HL-60 (cell line): ENCODE measurements at regions not wholly inside any gene's neighbourhood (a gene's known extent, or its start where the extent isn't known, plus 50 kb on each side); places are given as distances from the start of the nearest gene placed in this dataset.

Experiments
- DNase-seq, 2 experiments: peaks; one replicate each; pipeline ENCODE4 v3.0.0-alpha.2; 2010 to 2020; ENCODE audit warnings: low read depth in 1 of 2, low spot score in 1 of 2
- H3K27ac ChIP-seq: fragments of 250-450 bp; sonication (Bioruptor Pico); replicated peaks from 2 replicates; pipeline ENCODE4 v1.5.1; 2020; ENCODE audit warnings: mild to moderate bottlenecking, moderate library complexity
- H3K27me3 ChIP-seq: fragments of 250-450 bp; sonication (Bioruptor Pico); 2 replicates; pipeline ENCODE4 v1.5.1; 2021; ENCODE audit warnings: mild to moderate bottlenecking, moderate library complexity; ENCODE audit not compliant: insufficient read depth, poor library complexity, severe bottlenecking
- H3K4me3 ChIP-seq: replicated peaks from 2 replicates; pipeline ENCODE4 v1.5.1; 2011; ENCODE audit warnings: mild to moderate bottlenecking, control low read depth, low read length; ENCODE audit not compliant: insufficient read depth
- CTCF ChIP-seq: IDR thresholded peaks from one replicate; pipeline ENCODE4 v1.5.1; 2011; ENCODE audit warnings: low read length, control low read depth, inconsistent platforms; ENCODE audit not compliant: insufficient read depth
- GABPA ChIP-seq: IDR thresholded peaks from 2 replicates; pipeline ENCODE4 v1.6.1; 2012; ENCODE audit warnings: low read depth
- POLR2AphosphoS5 ChIP-seq: IDR thresholded peaks from 2 replicates; pipeline ENCODE4 v1.6.1; 2012; ENCODE audit warnings: low read depth
- REST ChIP-seq: IDR thresholded peaks from 2 replicates; pipeline ENCODE4 v1.6.1; 2012; ENCODE audit warnings: low read depth; ENCODE audit not compliant: insufficient replicate concordance
- SPI1 ChIP-seq: IDR thresholded peaks from 2 replicates; pipeline ENCODE4 v1.6.1; 2012; ENCODE audit warnings: low read depth, mild to moderate bottlenecking, borderline replicate concordance

DNA sequence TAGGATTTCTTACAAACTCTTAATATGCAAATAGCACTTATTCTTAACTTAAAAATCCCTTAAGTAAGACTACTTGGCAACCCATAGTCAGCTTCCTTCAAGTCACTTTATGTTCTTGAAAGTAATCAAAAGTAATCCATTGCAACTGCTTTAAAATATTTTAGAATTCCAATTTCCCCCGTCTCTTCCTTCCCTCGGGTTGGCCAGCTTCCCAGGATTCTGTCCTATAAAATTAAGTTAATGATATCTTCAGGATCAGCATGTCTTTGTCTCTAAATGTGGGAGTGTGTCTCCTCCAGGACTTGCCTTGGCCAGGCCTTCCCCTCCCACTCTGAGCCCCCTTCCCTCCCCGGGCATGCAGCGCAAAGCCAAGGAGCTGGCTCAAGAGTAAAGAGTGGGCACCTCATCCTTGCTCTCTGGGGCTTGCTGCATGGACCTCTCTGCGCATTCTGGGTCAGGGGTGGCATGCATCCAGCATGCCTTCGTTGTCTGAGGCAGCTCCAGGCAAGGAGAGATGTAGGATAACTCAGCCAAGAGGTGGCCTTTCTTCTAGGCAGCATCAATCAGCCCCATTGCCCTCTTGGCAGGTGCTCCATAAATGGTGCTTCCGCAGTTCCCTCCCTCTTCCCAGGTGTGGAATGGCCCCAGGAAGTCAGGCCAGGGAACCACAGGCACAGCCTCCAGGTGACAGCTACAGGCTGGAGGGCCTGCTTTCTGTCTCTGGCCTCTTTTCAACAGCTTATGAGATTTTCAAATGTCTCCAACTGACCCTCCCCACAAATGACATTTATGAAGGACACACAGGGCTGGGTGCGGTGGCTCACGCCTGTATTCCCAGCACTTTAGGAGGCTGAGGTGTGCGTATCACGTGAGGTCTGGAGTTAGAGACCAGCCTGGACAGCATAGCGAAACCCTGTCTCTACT is 108.7 kb upstream of the ALDH1A3 start:
- H3K27me3 ChIP-seq = no peaks in the 10 kb centered on the region
- no peak overlapping the region for H3K4me3 ChIP-seq
- TF ChIP-seq REST (no peak), GABPA (no peak), CTCF (no peak), POLR2AphosphoS5 (no peak), SPI1 (no peak)
- DNase-seq = no peak
- H3K27ac ChIP-seq = no peak overlapping the region

DNA sequence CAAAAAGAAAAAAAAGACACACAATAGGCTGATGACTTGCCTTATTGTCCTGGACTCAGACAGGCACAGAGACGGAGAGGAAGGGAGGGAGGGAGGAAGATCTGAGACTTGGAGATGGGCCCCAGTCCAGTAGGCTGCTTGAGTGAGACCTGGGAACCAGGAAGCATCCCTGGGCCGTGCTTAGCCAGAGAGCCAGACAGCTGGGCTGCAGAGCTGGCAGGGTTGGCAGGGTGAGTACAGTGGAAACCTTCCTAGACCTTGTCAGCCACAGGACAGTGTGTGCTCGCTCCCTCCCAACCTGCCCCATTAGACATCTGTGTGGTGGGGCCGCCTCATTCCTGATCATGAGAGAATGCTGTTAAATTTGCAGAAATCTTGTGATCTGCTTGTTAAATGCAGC is 107.9 kb upstream of the ALDH1A3 start:
- Histone ChIP-seq H3K27ac (no peak overlapping the region), H3K27me3 (no peaks in the 10 kb centered on the region), H3K4me3 (no peak overlapping the region)
- TF ChIP-seq GABPA (no peak), REST (no peak), CTCF (no peak), POLR2AphosphoS5 (no peak), SPI1 (no peak)
- DNase-seq = no peak

GRCh38 chr15:100772478-100772877 is 107.2 kb upstream of the ALDH1A3 start:
- H3K27me3 ChIP-seq = no peaks in the 10 kb centered on the region
- H3K27ac ChIP-seq = no peak overlapping the region
- TF ChIP-seq GABPA (no peak), POLR2AphosphoS5 (no peak), CTCF (no peak), SPI1 (no peak)
- H3K4me3 ChIP-seq = no peak overlapping the region
- DNase-seq = no peak
